ENCODE measurements at regions not wholly inside any gene's neighbourhood (a gene's known extent, or its start where the extent isn't known, plus 50 kb on each side); places are given as distances from the start of the nearest gene placed in this dataset.

- TF ChIP-seq, protein P1, sequence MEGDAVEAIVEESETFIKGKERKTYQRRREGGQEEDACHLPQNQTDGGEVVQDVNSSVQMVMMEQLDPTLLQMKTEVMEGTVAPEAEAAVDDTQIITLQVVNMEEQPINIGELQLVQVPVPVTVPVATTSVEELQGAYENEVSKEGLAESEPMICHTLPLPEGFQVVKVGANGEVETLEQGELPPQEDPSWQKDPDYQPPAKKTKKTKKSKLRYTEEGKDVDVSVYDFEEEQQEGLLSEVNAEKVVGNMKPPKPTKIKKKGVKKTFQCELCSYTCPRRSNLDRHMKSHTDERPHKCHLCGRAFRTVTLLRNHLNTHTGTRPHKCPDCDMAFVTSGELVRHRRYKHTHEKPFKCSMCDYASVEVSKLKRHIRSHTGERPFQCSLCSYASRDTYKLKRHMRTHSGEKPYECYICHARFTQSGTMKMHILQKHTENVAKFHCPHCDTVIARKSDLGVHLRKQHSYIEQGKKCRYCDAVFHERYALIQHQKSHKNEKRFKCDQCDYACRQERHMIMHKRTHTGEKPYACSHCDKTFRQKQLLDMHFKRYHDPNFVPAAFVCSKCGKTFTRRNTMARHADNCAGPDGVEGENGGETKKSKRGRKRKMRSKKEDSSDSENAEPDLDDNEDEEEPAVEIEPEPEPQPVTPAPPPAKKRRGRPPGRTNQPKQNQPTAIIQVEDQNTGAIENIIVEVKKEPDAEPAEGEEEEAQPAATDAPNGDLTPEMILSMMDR (IDR thresholded peaks at IDR 0.05; ENCODE audit: control extremely low read depth in 1 of 3, insufficient read depth in 1 of 3, low read depth in 1 of 3, low read length in 3 of 3), result no peak
- TF ChIP-seq RAD21 (IDR thresholded peaks at IDR 0.05 in 1 of 2, conservative IDR thresholded peaks at IDR 0.05 in 1 of 2; ENCODE audit: low read depth in 2 of 2, low read length in 2 of 2) (no peak), SIRT6 (IDR thresholded peaks at IDR 0.05; ENCODE audit: low read length) (no peak), RFX5 (IDR thresholded peaks at IDR 0.05; ENCODE audit: borderline replicate concordance, low read depth, low read length) (no peak), CEBPB (IDR thresholded peaks at IDR 0.05; ENCODE audit: low read depth, low read length) (no peak), GABPA (IDR thresholded peaks at IDR 0.05; ENCODE audit: borderline replicate concordance, insufficient read depth, low read length) (no peak), SP2 (IDR thresholded peaks at IDR 0.05; ENCODE audit: low read length) (no peak), MAFK (IDR thresholded peaks at IDR 0.05; ENCODE audit: low read depth, low read length) (no peak)
These were observed 84.4 kb upstream of the NEBL start (continued) for GRCh38 chr10:20981419-20981953.
